SK-N-MC (cell line): ENCODE measurements at regions not wholly inside any gene's neighbourhood (a gene's known extent, or its start where the extent isn't known, plus 50 kb on each side); places are given as distances from the start of the nearest gene placed in this dataset.

ENCODE experiments used
- EZH2 ChIP-seq: fragments of 200-600 bp; sonication (generic); IDR thresholded peaks from one replicate; pipeline ENCODE4 v1.6.1; 2017; ENCODE audit warnings: antibody characterized with exemption
- FOXP2 ChIP-seq: optimal IDR thresholded peaks from 2 replicates; pipeline ENCODE3; 2011; ENCODE audit warnings: mild to moderate bottlenecking, moderate library complexity; ENCODE audit not compliant: insufficient read depth; ENCODE audit errors: extremely low read length, control extremely low read depth
- POLR2AphosphoS5 ChIP-seq: IDR thresholded peaks from 2 replicates; pipeline ENCODE4 v1.6.1; 2012; ENCODE audit warnings: mild to moderate bottlenecking, low read depth, low read length, borderline replicate concordance

DNA sequence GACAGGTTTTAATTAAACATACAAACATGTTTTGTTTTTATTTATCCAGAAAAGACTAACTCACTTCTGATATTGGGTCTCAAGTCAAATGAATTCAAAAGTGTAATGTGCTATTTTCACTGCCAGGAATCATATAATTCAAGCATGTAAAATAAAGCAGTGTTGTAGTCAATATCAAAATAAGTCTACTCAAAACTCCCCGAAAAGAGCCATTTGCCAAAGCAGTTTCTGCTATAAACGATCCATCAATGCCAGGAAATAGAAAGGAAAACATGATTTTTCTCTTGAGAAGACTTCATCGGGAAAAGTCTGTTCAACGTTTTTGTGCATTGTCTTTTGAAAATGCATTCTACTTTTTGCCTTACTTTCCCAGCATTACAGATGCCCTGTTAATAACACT, 633.3 kb downstream of the FAT4 start:
- TF ChIP-seq EZH2 (no peak), POLR2AphosphoS5 (no peak), FOXP2 (no peak)
